CD4-positive, alpha-beta T cell treated with Interleukin-1 beta for 1 hour (primary cell): ENCODE measurements at regions not wholly inside any gene's neighbourhood (a gene's known extent, or its start where the extent isn't known, plus 50 kb on each side); places are given as distances from the start of the nearest gene placed in this dataset.

Source experiments
- DNase-seq, 2 donors: peaks; one replicate each; pipeline ENCODE4 v3.0.0-alpha.2; 2020 to 2022

GRCh38 chr9:95666096-95666784 is 149.5 kb upstream of the PTCH1 start:
- no peak for DNase-seq

GRCh38 chr9:95653246-95653645 is 136.5 kb upstream of the PTCH1 start:
- DNase-seq, result no peak

DNA sequence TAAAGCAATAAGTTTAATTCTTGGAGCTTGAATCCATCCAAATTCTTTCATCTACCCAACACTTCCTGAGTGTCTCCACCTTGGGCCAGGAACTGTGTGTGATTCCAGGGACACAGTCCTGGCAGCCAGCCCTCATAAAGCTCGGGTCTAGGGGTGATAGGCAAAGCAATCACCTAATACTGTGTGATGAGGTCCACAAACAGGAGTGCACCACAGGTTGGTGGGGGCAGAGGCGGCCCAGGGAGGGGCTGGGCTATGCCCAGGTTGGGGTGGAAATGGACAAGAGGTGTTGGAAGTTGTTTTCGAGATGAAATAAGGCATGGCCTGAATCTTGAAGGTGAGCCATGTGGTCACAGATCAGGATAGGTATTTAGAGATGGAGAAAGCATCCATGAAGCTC is 133.9 kb upstream of the PTCH1 start:
- DNase-seq, result no peak

DNA sequence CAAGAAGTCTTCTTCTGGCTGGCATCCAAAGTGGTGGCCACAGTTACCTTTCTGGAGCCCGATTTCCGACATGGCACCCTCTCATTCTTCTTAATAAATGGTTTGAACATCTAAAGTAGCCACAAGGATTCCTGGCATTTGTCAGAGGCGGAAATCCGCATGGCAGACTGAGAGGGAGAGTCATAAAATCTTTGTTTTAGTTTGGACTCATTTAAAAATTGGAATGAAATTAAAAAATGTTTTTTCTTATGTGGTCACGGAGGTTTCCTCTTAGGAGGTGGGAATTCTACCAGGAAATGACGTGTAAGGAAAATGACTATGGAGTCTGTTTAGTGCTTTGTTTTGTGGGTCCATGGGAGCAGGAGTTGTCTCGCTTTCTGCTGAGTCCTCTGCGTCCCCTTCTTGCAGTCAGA is 133.0 kb upstream of the PTCH1 start:
- DNase-seq, result no peak

DNA sequence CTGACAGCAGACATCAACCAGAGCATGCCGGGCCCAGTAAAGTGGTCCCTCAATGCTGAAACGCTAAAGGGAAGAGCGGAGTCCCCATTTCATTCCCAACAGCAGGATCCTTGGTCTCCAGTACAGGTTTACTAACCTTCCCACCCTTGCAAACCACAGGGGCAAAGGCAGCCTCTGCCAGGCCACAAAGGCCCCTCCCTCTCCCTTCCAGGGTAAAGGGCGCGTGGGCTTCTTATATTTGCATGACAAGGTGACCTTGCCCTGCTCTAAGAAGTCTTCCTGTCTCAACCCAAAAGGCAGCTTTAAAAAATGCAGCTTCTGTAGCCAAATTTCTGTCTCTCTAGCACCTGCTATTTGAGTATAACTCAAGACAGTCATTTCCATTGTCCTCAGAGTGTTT is 131.5 kb upstream of the PTCH1 start:
- no peak for DNase-seq

DNA sequence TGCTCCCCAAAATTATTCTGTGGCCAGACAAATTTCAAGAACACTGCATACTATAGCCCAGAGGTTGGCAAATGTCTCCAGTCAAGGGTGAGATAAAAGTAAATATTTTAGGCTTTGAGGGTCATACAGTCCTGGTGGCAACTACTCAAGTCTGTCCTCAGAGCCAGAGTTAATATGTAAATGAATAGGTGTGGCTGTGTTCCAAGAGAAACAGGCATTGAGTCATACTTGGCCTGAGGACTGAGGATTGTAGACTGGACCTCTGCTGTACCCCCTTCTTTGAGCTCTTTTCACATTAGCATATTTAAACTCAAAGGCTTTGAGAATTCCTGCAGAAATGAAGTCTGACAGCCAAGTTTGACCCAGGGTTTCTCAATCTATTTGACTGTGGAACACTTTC is 129.2 kb upstream of the PTCH1 start:
- DNase-seq, result no peak

DNA sequence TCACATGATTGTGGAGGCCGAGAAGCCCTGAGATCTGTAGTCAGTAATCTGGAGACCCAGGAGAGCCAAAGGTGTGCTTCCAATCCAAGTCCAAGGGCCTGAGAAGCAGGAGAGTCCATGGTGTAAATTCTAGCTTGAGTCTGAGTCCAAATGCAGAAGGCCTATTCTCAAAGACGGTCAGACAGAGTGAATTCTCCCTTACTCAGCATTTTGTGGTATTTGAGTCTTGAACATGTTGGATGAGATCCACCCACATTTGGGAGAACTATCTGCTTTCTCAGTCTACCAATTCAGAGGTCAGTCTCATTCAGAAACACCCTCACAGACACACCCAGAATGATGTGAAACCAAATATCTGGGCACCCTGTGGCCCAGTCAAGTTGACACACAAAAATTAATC is 128.8 kb upstream of the PTCH1 start:
- no peak for DNase-seq

DNA sequence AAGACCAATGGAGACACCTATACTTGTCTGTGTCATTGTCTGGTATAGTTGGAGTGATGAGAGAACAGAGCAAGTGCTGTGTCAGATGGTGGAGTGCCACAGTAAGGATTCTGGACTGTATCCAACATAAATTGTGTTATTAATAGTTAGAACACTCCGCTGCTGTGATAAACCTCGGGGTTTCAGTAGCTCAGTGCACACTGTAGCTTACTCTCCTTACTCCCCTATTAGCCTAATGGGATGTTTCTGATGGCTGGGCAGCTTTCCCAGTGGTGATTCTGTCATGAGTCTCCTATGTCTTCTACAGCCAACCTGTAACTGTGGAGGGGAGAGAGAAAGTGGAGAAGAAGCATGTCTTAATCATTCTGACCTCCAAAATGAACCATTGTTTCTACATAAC is 127.6 kb upstream of the PTCH1 start:
- DNase-seq, result no peak

- no peak for DNase-seq
Observed at GRCh38 chr9:95643619-95644018, 126.8 kb upstream of the PTCH1 start.

GRCh38 chr9:95642189-95642588 is 125.4 kb upstream of the PTCH1 start:
- DNase-seq, result no peak

DNA sequence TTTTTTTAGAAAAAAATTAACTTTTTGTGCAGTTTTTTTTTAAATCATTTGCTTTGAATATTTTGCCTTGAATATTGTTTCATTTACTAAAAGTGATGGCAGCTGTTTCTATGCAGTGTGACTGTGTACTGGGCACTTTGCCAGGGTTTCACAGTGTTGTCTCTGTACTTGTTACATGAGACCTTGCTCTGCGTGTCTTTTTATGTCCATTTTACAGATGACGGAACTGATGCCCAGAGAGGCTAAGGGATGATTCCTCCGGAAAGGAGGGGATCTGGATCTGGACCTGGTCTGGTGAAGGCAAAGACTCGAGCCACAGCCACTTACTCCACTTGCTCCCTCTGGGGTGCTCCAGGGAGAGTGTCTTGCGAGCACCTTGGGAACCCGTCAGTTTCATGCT is 124.8 kb upstream of the PTCH1 start:
- DNase-seq, result no peak

GRCh38 chr9:95640336-95640735 is 123.6 kb upstream of the PTCH1 start:
- DNase-seq, result no peak

- no peak for DNase-seq
Observed at GRCh38 chr9:95635986-95636671, 119.4 kb upstream of the PTCH1 start.

DNA sequence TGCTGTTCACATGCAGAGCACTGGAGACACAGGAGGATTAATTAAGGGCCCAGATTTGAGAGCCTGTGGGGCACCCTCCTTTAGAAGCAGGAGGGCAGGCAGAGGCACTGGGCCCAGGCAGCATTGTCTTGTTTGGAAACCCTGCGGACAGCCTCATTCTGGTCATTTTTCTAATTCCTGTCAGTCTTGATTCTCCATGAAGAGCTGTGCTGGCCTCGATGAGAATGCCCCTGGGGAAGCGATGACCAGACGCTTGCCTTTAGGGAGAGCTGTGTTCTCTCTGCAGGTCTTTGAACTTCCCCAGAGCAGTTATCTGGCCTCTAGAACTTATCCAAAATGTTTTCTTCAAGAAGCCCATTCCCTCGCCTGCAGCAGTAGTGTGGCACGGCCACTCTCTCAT is 117.8 kb upstream of the PTCH1 start:
- DNase-seq, result no peak

GRCh38 chr9:95634114-95634513 is 117.3 kb upstream of the PTCH1 start:
- no peak for DNase-seq

DNA sequence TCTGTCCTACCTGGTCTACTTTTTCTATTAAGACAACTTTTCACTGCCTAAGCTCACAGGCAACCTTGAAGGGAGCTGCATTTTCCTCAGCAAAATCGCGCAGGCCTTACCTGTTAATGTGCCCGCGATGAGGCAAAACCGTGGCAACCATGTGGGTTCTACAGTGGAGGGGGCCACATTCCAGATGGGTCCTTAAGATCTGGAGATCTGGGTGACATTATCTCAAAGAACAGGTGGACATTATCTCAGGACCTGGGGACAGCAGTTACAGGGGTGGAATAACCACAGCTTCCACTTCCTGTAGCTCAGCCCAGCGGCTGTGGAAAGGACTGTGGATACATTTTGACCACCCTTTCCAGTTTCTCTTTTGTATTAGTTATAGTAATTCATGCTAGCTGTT is 112.8 kb upstream of the PTCH1 start:
- no peak for DNase-seq

- DNase-seq, result no peak
Observed at GRCh38 chr9:95627802-95628201, 111.0 kb upstream of the PTCH1 start.

- peak; percentile 18 to 26 for DNase-seq
Observed at GRCh38 chr9:95626885-95627558, 110.3 kb upstream of the PTCH1 start.

- no peak for DNase-seq
Observed at GRCh38 chr9:95626341-95626740, 109.6 kb upstream of the PTCH1 start.

DNA sequence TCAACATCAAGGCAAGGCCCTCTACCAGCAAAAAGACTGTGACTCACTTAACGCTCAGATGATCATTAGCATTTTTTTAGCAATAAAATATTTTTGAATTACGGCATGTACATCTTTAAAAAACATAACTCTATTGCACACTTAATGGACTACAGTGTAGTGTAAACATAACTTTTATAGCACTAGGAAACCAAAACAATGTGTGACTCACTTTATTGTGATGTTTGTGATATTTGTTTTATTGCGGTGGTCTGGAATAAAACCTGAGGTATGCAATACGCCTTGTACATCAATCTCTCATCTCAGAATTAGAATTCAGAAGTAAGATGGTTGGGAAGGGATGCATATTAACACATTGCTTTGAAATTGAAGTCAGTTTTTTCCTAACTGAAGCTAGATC is 106.9 kb upstream of the PTCH1 start:
- no peak for DNase-seq

DNA sequence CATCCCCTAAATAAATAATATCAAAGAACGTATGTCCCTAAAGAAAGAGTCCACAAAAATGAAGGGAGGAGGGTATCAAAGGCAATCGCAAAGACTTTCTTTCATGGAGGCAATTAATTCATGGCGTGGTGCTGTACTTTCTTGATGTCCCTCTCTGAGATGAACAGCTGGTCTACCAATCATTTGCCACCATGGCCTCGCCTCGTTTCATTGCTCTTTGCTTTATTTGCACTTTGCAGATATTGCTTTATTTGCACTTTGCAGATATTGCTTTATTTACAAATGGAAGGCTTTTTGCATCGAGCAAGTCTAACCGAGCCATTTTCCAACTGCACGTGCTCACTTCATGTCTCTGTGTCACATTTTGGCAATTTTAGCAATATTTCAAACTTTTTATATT is 104.0 kb upstream of the PTCH1 start:
- no peak for DNase-seq

GRCh38 chr9:95620314-95620713 is 103.5 kb upstream of the PTCH1 start:
- no peak for DNase-seq

GRCh38 chr9:95615246-95615645 is 98.5 kb upstream of the PTCH1 start:
- DNase-seq, result no peak

DNA sequence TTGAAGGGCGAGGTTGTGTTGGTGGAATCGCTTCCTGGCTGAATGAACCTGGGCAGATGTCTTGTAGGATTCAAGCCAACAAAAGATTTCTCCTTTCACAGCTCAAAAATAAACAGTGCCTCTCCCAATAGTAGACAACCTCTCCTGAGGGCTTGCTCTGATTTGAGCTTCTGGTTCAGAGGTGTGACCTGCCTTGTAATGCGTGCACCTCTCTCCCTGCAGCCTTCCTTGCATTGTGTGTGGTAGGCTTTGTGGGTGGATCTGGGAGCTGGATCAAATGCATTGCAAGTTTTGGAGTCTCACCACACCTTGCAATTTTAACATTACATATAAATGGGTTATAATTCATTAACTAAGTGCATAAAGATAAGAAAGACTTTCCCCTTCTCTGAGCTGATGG is 96.9 kb upstream of the PTCH1 start:
- DNase-seq, result no peak
